NOMO-1 (cell line): ENCODE measurements at regions not wholly inside any gene's neighbourhood (a gene's known extent, or its start where the extent isn't known, plus 50 kb on each side); places are given as distances from the start of the nearest gene placed in this dataset.

Source experiments
- DNase-seq, 2 experiments: peaks; one replicate each; lab custom pipeline; 2025; ENCODE audit not compliant: unreplicated experiment in 2 of 2; lab: John Stamatoyannopoulos, UW

DNA sequence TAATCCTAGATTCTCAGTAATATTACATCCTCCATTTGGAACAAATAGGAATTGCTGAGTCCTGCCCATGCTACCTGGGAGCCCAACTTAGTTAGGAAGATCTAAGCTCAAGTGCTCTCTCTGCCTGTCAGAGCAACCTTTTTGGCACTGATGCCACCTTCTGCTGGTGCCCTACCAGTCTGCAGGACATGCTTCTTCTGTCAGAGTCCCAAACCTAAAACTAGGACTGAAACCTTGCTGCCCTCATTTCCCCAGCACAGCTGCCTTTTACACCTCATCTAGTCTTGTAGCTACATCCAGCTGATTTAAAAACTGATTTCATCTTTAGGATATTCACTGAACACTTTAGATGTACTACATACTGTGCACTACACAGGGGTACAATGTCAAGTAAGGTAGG, 118.7 kb downstream of the LYPLAL1 start:
- DNase-seq = no peak

DNA sequence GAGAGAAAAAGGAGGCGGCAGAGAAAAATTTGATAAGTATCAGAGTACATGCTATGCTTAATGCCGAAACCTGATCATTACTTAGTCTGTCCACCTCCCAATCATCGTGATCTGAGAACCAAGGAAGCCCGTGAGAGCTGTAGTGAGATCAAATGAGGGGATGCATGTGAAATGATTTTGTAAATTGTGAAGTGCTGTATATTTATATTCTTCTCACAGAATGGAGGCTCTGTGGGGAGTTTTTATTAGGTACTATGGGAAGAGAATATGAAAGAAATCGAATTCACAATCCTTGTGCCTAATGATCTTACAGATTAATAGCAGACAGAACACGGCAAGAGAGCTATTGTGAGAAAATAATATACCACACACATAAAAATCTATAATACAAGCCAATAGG, 115.5 kb downstream of the LYPLAL1 start:
- no peak for DNase-seq

DNA sequence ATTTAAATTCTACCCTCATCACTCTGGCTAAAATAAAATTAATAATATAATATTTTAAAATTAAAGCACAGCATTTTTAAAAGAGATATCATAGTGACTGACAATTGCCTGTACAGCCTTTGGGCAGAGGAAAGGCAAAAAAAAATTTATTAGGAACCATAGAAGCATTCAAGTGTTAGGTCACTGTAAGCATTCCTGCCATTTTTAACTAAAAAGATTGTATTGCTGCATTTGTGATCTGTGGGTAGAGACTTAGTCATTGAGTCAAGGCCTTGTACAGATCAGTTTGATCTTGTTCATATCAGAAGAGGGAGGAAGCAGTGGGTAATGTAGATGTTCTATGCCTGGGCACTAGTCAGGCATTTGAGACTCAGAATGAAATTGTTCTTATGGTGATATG, 109.9 kb downstream of the LYPLAL1 start:
- DNase-seq = no peak

DNA sequence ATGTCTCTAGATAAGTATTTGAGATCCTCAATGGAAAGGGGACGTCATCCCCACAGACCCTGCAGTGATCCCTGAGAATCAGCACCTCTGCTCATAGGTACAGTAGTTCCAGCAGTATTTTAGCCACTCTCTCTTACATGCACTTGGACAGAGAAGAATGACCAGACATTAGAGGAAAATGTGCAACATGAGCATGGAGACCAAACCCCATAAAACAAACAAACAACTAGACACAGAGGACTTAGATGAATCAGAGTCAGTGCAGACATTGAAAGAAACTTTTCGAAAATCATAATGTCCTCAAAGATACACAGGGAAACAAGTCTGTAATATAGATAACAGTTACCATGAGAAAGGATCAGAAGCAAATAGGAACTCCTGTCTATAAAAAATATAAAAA, 108.2 kb downstream of the LYPLAL1 start:
- DNase-seq = no peak

DNA sequence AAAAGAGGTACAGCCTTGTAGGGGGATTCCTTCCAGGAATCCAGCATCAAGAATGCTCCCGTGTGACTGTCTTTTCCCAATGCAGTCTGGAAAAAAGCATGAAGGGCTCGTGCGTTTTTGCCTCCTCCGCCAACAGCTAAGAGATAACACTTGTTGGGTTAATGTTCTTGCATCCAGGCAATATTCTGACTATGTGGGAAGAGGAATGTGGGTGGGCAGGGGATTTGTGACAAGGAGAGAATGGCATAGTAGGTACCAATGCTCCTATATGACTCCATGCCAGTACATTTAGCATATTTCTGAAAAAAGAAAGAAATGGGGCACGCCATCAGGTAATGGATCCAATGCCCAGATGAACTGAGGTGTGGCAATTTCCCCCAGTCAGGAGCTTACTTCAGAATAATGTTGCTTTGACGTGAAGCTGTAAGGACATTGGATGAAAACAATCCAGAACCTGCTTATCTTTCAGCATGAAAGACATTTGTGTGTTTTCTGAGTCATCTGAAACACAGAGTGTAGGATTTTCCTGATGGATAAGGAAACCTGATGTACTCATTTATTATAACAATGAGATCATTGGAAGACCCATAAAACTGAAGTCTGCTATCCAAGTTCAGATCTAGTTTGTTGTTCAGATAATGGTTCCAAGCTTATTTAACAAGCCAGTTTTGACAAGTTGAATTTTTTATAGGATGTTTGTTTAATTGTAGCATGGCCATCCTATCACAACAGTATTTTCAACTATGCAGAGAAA, 105.5 kb downstream of the LYPLAL1 start:
- no peak for DNase-seq

DNA sequence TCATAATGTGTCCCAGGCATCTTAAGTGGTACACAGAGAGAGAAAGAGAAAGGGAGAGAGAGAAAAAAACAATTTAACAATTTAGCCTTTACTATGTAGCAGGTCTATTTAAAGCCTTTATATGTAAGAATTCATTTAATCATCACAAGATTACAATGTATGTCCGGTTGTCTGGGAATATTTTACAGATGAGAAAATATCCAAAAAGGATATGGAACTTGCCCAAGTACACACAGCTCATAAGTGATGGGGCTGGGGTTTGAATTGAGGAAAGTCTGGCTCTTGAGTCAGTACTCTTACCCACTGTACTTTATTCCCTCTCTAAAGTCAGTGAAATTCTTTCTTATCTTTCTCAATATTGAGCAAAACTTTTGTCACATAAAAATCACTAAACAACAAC, 104.6 kb downstream of the LYPLAL1 start:
- DNase-seq = no peak

DNA sequence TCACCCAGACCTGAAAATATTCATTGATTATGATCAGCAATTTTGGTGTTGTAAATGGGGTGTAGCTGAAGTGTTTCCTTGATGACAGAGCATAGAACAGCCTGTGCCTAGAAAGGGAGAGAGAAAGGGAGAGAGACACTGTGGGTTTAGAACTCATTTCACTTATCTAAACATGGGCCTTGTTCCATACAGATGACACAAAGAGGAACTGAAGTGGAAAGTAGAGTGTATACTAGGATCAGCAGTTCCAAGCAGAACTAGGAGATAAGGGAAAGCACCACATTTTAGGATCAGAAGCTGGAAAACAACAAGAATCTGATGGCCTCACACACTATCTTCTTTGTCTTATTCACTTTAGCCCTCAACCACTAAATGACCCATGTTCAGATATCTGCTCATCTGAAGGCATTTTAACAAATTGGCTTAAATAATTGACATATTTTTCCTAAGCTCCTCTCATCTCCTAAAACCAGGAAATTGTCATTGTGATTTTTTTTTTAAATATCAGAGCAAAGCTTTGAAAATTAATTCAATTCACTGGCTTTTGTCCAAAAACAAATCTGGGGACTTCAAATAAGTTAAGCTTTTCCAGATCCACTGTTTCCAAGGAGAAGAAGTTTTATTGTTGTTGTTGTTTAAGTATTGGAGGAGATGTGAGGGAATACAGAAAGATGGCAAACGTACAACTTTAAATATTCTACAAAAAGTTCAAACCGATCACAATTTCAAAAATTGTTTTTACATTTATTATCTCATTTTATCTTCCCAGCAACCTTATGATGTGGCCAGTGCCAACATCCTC, 103.8 kb downstream of the LYPLAL1 start:
- DNase-seq = no peak

DNA sequence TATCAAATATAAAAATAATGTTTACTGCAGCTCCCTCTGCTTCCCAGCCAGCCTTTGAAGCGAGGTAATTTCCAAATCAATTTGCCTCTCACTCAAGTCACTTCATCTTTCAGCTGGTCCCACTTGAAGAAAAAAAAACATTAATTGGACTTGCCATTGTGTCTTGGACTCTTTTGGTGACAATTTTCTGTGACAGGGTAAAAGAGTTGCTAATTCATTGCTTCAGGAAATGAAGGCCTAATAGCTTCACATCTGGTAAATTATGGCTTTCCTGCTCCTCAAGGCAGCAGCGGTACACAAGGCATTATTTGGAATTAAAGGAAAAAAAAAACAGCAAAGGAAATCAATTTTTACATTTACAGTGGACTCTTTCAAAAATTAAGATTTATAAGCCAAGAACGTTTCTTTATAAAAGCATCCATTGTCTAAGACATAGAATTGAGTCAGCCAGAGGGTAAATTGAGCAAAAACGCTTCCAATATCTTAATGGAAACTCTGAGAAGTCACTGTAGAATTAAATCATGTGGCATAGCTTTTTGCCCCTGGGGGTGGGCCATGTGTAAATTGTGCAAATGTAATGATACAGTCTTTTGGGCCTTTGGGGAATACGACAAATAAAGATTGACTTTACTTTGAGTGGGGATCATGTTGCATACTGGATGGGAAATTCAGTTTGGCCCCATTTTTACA, 102.5 kb downstream of the LYPLAL1 start:
- DNase-seq = no peak

DNA sequence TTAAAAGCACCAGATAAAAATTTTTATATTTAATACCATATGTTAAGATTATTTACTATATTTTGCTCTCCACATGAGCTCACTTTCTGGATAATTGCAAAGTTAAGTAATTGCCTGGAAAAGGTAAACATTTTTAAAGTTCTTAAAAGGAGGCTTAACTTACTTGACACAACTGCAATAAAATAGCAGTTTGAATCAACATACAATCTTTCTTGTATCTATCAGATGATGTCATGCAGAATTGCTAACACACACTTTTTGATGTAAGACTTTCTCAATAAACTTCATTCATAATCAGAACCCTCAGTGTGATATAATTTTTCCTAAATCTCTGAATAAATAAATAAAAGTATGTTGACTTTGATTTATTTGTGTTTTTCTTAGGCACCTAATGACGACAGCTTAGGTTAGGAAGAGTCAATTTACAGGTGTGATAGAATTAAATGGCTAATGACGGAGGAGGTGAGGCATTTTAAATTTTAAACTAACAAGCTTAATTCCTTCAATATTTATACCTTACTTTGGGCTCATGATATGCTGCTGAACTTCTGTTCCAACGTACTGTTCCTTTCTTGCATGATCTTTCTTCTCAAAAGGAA, 99.5 kb downstream of the LYPLAL1 start:
- no peak for DNase-seq

DNA sequence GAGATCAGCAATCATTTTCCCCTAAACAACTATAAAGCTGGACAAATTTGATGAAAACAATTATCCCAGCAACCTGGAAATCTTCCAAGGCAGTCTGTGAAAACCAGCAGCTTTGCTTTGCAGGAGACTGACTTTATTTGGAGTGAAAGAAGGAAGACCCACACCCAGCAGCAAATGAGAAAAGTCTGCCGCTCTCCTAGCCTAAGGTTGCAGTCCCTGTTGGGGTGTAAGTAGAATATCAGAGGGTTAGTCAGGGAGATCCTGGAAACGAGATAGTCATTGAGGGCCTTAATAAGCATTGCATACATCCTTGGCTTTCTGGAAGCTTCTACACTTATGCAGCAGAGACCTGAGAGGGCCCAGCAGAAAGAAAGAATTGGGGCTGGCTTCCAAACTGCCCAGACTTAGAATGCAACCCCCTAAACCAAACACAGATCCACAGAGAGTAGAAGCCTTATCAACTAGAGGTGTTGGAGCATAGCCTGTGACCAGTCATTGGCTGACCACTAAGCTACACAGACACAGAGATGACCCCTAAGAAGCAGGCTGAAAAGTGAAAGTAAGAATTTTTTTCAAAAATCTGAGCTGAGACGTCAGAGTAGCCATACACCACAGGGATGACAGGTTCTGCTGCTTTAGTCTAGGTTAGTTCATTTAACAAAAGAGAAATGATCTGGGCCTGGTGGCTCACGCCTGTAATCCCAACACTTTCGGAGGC, 98.3 kb downstream of the LYPLAL1 start:
- DNase-seq = no peak

DNA sequence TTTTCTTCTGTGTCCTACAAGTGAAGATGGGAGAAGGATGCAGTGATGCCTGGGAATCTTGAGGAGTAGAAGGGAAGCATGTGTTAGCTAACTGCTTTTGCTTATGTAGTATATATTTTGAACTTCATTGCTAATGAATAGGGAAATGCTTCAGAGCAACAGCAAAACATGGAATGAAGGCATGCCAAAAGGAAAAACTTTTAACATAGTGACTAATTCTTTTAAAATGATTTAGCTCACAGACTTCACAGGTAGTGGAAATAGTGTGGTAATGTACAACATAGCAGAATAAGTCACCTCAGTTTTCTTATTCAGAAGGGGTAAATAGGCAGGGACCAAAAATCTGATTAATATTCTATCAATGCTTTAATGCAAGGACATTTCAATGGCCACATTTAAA, 95.5 kb downstream of the LYPLAL1 start:
- DNase-seq = no peak

DNA sequence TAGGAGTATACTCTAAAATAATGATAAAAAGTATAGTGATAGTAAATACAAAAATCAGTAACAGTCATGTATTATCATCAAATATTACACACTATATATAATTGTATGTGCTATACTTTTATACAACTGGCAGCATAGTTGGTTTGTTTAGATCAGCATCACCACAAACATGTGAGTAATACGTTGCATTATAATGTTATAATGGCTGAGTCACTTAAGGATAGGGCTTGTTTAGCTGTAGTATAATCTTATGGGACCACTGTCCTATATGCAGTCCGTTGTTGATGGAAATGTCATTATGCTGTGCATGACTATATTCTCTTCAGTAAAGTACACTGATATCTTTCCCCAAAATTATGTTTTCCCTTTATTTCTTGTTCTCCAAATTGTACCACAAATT, 92.8 kb downstream of the LYPLAL1 start:
- no peak for DNase-seq

DNA sequence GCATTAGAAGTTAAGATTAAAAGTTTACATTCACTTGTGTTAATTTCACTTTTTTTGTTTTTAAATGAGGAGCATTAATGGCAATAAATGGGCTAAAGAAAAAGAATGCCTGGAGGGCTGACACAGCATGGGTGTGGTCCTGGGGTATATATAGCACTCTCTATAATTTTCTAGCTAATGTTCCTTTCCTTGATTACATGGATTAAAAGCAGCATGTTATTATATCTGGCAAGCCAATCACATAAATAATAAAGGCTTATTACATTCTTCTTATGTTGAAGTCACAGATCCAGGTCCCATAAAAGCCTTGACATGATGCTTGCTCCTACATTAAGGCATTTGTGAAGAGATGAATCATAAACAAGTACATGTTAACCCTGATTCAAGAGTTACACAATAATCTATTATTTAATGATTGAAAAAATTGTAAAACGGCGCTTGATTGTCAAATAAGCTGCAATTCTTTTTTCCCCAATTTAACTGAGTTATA, 91.4 kb downstream of the LYPLAL1 start:
- no peak for DNase-seq

DNA sequence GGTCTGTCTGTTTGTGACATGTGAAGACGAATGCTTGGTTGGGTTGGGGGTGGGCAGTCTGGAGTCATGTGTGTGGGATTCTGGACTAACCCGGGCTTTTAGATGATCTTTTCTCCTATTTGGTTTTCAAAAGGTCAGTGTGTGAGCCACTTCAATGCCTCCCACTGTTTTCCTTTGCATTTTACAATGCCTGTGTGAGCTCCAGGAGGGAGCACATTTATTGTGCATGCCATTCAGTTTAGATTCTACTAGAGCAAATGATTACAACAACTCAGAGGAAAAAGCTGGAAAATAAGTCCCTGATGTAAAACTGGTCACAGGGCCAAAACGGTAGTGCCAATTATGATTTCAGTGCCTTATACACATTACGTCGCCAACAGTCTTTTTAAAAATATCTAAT, 90.9 kb downstream of the LYPLAL1 start:
- DNase-seq = no peak
